WTC11 (cell line): ENCODE measurements at regions not wholly inside any gene's neighbourhood (a gene's known extent, or its start where the extent isn't known, plus 50 kb on each side); places are given as distances from the start of the nearest gene placed in this dataset.

Experiments used
- ARID4B ChIP-seq: sonication (generic); formaldehyde crosslinking; IDR thresholded peaks from 2 replicates; pipeline ENCODE4 v1.8.0; 2023; ENCODE audit warnings: missing genetic modification reagents, mild to moderate bottlenecking, borderline replicate concordance
- ATF3 ChIP-seq: sonication (generic); formaldehyde crosslinking; conservative IDR thresholded peaks from 2 replicates; pipeline ENCODE4 v1.8.1; 2022; ENCODE audit warnings: mild to moderate bottlenecking, missing genetic modification reagents
- CTCF ChIP-seq: fragments of 200-600 bp; IDR thresholded peaks from 2 replicates; pipeline ENCODE4 v1.8.0; 2022; ENCODE audit warnings: antibody characterized with exemption
- E2F4 ChIP-seq: sonication (generic); formaldehyde crosslinking; IDR thresholded peaks from 2 replicates; pipeline ENCODE4 v1.8.1; 2022; ENCODE audit warnings: low read depth, mild to moderate bottlenecking, moderate library complexity, missing genetic modification reagents, borderline replicate concordance
- ELF4 ChIP-seq: sonication (generic); formaldehyde crosslinking; IDR thresholded peaks from 2 replicates; pipeline ENCODE4 v1.8.1; 2022; ENCODE audit warnings: low read depth, mild to moderate bottlenecking, moderate library complexity, missing genetic modification reagents
- GABPB1 ChIP-seq: sonication (generic); formaldehyde crosslinking; IDR thresholded peaks from 2 replicates; pipeline ENCODE4 v1.8.1; 2023; ENCODE audit warnings: mild to moderate bottlenecking, missing genetic modification reagents
- IRF1 ChIP-seq: sonication (generic); formaldehyde crosslinking; IDR thresholded peaks from 2 replicates; pipeline ENCODE4 v1.8.0; 2023; ENCODE audit warnings: missing genetic modification reagents
- USF1 ChIP-seq: sonication (generic); formaldehyde crosslinking; IDR thresholded peaks from 2 replicates; pipeline ENCODE4 v1.8.0; 2022; ENCODE audit warnings: mild to moderate bottlenecking, missing genetic modification reagents
- ZNF423 ChIP-seq: fragments of 250-450 bp; sonication (Bioruptor Pico); IDR thresholded peaks from 2 replicates; pipeline ENCODE4 v2.1.2; 2022; ENCODE audit warnings: mild to moderate bottlenecking, moderate library complexity

- TF ChIP-seq ELF4 (CRISPR knock-in tag), result no peak
- no peak for TF ChIP-seq GABPB1 (CRISPR knock-in tag)
- no peak for TF ChIP-seq CTCF
- TF ChIP-seq ZNF423 (CRISPR knock-in tag), result no peak
- TF ChIP-seq IRF1 (CRISPR knock-in tag), result no peak
- TF ChIP-seq USF1 (CRISPR knock-in tag), result no peak
- no peak for TF ChIP-seq ATF3 (CRISPR knock-in tag)
- TF ChIP-seq E2F4 (CRISPR knock-in tag), result no peak
- no peak for TF ChIP-seq ARID4B (CRISPR knock-in tag)
These were observed 72.2 kb downstream of the PMAIP1 start for GRCh38 chr18:59971871-59972428.
